Brain microvascular endothelial cell (primary cell): ENCODE measurements at regions not wholly inside any gene's neighbourhood (a gene's known extent, or its start where the extent isn't known, plus 50 kb on each side); places are given as distances from the start of the nearest gene placed in this dataset.

ENCODE experiments used
- DNase-seq: peaks from one replicate; pipeline ENCODE4 v3.0.0-alpha.2; 2020
- H3K27ac ChIP-seq: fragments of 250-450 bp; sonication (Bioruptor Pico); 2 replicates; pipeline ENCODE4 v1.5.1; 2020; ENCODE audit warnings: mild to moderate bottlenecking, moderate library complexity
- H3K27me3 ChIP-seq: fragments of 250-450 bp; sonication (Bioruptor Pico); replicated peaks from 2 replicates; pipeline ENCODE4 v1.5.1; 2020; ENCODE audit warnings: mild to moderate bottlenecking
- H3K36me3 ChIP-seq: fragments of 250-450 bp; sonication (Bioruptor Pico); replicated peaks from 2 replicates; pipeline ENCODE4 v1.5.1; 2020; ENCODE audit warnings: mild to moderate bottlenecking
- H3K4me3 ChIP-seq: 2 replicates; pipeline ENCODE4 v1.5.1; 2011; ENCODE audit warnings: low read depth, mild to moderate bottlenecking, control low read depth, low read length, moderate library complexity
- CTCF ChIP-seq: IDR thresholded peaks from 2 replicates; pipeline ENCODE4 v1.5.1; 2011; ENCODE audit warnings: low read depth, mild to moderate bottlenecking, moderate library complexity, low read length, control low read depth, inconsistent platforms; ENCODE audit errors: missing control alignments
- in situ Hi-C: cut with HindIII; loops from 2 replicates; pipeline ENCODE4 v1.10.0; 2017; ENCODE audit warnings: low sequenced_read_pairs, low pct_ligation_motif_present

- in situ Hi-C loops: no loop called here
- TF ChIP-seq CTCF: no peak
- no peak for DNase-seq
- H3K27ac ChIP-seq: no peak overlapping the region
- no peaks in the 10 kb centered on the region for H3K36me3 ChIP-seq
- H3K4me3 ChIP-seq: no peak overlapping the region
- no peaks in the 10 kb centered on the region for H3K27me3 ChIP-seq
Measured at GRCh38 chr2:204078003-204078698, 141.6 kb downstream of the ICOS start.

GRCh38 chr2:204081487-204082425 is 145.2 kb downstream of the ICOS start:
- no peak for DNase-seq
- no peak for TF ChIP-seq CTCF
- no peaks in the 10 kb centered on the region for H3K27me3 ChIP-seq
- H3K36me3 ChIP-seq: no peaks in the 10 kb centered on the region
- in situ Hi-C loops: no loop called here
- no peak overlapping the region for H3K4me3 ChIP-seq
- H3K27ac ChIP-seq: no peak overlapping the region

GRCh38 chr2:204086167-204086566 is 149.6 kb downstream of the ICOS start:
- H3K27ac ChIP-seq: no peak overlapping the region
- H3K36me3 ChIP-seq: no peaks in the 10 kb centered on the region
- H3K27me3 ChIP-seq: no peaks in the 10 kb centered on the region
- DNase-seq: no peak
- in situ Hi-C loops: no loop called here
- TF ChIP-seq CTCF: no peak
- H3K4me3 ChIP-seq: no peak overlapping the region

DNA sequence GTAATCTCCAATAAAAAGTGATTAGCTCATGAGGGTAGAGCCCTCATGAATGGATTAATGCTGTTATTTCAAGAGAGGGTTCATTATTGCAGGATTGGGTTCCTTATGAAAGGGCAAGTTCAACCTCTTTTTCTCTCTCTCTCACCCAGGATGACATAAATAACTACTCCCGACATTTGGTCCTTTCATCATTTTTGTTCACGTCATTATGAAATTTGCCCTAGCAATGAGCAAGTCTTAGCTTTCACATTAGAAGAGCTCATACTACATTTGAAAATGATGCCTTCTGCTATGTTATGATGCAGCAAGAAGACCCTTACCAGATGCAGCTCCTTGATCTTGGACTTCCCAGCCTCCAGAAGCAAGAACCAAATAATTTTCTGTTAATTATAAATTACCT is 152.5 kb downstream of the ICOS start:
- Histone ChIP-seq H3K36me3 (no peaks in the 10 kb centered on the region), H3K27me3 (no peaks in the 10 kb centered on the region), H3K27ac (no peak overlapping the region), H3K4me3 (no peak overlapping the region)
- in situ Hi-C loops: no loop called here
- DNase-seq: no peak
- no peak for TF ChIP-seq CTCF

- Histone ChIP-seq H3K27me3 (no peaks in the 10 kb centered on the region), H3K27ac (no peak overlapping the region), H3K4me3 (no peak overlapping the region), H3K36me3 (no peaks in the 10 kb centered on the region)
- TF ChIP-seq CTCF: no peak
- in situ Hi-C loops: no loop called here
- DNase-seq: no peak
Measured at GRCh38 chr2:204089574-204089973, 153.0 kb downstream of the ICOS start.
